HEK293 (cell line): ENCODE measurements at regions not wholly inside any gene's neighbourhood (a gene's known extent, or its start where the extent isn't known, plus 50 kb on each side); places are given as distances from the start of the nearest gene placed in this dataset.

ENCODE experiments used
- CTCF ChIA-PET: fragments of 350-600 bp; formaldehyde crosslinking; extraction: SDS; loops from one replicate; lab custom pipeline; 2021; ENCODE audit warnings: antibody characterized with exemption; lab: Yijun Ruan, JAX
- POLR2A ChIA-PET: fragments of 300-600 bp; formaldehyde crosslinking; extraction: SDS; loops from one replicate; lab custom pipeline; 2020; ENCODE audit warnings: antibody characterized with exemption, inconsistent platforms; lab: Yijun Ruan, JAX
- H3K27ac ChIP-seq: fragments of 200-500 bp; sonication (Bioruptor generic); 2 replicates; pipeline ENCODE4 v1.5.1; 2014; ENCODE audit warnings: low read depth, low read length, control low read depth, inconsistent platforms; ENCODE audit errors: extremely low read depth
- H3K36me3 ChIP-seq, 2 experiments: fragments of 200-500 bp in 1 of 2; sonication (Bioruptor generic) in 1 of 2; 1 replicate in 1 of 2; 2 replicates in 1 of 2; pipeline ENCODE4 v1.5.1; 2014 to 2017; ENCODE audit warnings: inconsistent platforms in 2 of 2, low read length in 2 of 2; ENCODE audit not compliant: control insufficient read depth in 2 of 2, insufficient read depth in 1 of 2
- H3K4me1 ChIP-seq: fragments of 200-500 bp; sonication (Bioruptor generic); 2 replicates; pipeline ENCODE4 v1.5.1; 2014; ENCODE audit warnings: mild to moderate bottlenecking, low read length, inconsistent platforms; ENCODE audit not compliant: control insufficient read depth, insufficient read depth
- H3K4me3 ChIP-seq: 2 replicates; pipeline ENCODE4 v1.5.1; 2011; ENCODE audit warnings: low read depth, mild to moderate bottlenecking, control low read depth, low read length, moderate library complexity
- H3K9me3 ChIP-seq: fragments of 200-500 bp; sonication (Bioruptor generic); 2 replicates; pipeline ENCODE4 v1.5.1; 2014; ENCODE audit warnings: low read depth, low read length, inconsistent platforms; ENCODE audit not compliant: control insufficient read depth, insufficient read depth
- BCL11B ChIP-seq: fragments of 450-650 bp; formaldehyde crosslinking; IDR thresholded peaks from 2 replicates; pipeline ENCODE4 v1.5.1; 2016; ENCODE audit warnings: low read depth, missing biosample characterization, missing genetic modification characterization
- KLF7 ChIP-seq: fragments of 450-650 bp; formaldehyde crosslinking; IDR thresholded peaks from 2 replicates; pipeline ENCODE4 v1.5.1; 2016; ENCODE audit warnings: missing biosample characterization, missing genetic modification characterization, borderline replicate concordance
- RBAK ChIP-seq: fragments of 450-650 bp; formaldehyde crosslinking; IDR thresholded peaks from 2 replicates; pipeline ENCODE4 v1.5.1; 2016; ENCODE audit warnings: missing biosample characterization, missing genetic modification characterization
- REST ChIP-seq: fragments of 450-650 bp; formaldehyde crosslinking; IDR thresholded peaks from 2 replicates; pipeline ENCODE4 v1.5.1; 2016; ENCODE audit warnings: missing biosample characterization, missing genetic modification characterization
- SALL2 ChIP-seq: fragments of 450-650 bp; formaldehyde crosslinking; IDR thresholded peaks from 2 replicates; pipeline ENCODE4 v1.5.0; 2017; ENCODE audit warnings: missing biosample characterization, mild to moderate bottlenecking, missing genetic modification characterization, borderline replicate concordance
- ZBTB1 ChIP-seq: fragments of 450-650 bp; formaldehyde crosslinking; IDR thresholded peaks from 2 replicates; pipeline ENCODE4 v1.5.1; 2016; ENCODE audit warnings: missing biosample characterization, missing genetic modification characterization
- ZBTB17 ChIP-seq: fragments of 450-650 bp; formaldehyde crosslinking; IDR thresholded peaks from 2 replicates; pipeline ENCODE4 v1.5.1; 2016; ENCODE audit warnings: missing biosample characterization, missing genetic modification characterization
- ZBTB48 ChIP-seq: fragments of 450-650 bp; formaldehyde crosslinking; IDR thresholded peaks from 2 replicates; pipeline ENCODE4 v1.5.1; 2016; ENCODE audit warnings: missing biosample characterization, missing genetic modification characterization
- ZNF132 ChIP-seq: fragments of 450-650 bp; formaldehyde crosslinking; IDR thresholded peaks from 2 replicates; pipeline ENCODE4 v1.5.1; 2017; ENCODE audit warnings: missing biosample characterization, missing genetic modification characterization, borderline replicate concordance
- ZNF16 ChIP-seq: fragments of 450-650 bp; formaldehyde crosslinking; IDR thresholded peaks from 2 replicates; pipeline ENCODE4 v1.5.1; 2016; ENCODE audit warnings: low read depth, missing biosample characterization, missing genetic modification characterization
- ZNF2 ChIP-seq: fragments of 450-650 bp; formaldehyde crosslinking; IDR thresholded peaks from 2 replicates; pipeline ENCODE4 v1.5.1; 2016; ENCODE audit warnings: missing biosample characterization, missing genetic modification characterization
- ZNF23 ChIP-seq: fragments of 450-650 bp; formaldehyde crosslinking; IDR thresholded peaks from 2 replicates; pipeline ENCODE4 v1.5.1; 2016; ENCODE audit warnings: missing biosample characterization, missing genetic modification characterization, borderline replicate concordance
- ZNF26 ChIP-seq: fragments of 450-650 bp; formaldehyde crosslinking; IDR thresholded peaks from 2 replicates; pipeline ENCODE4 v1.5.1; 2016; ENCODE audit warnings: missing biosample characterization, missing genetic modification characterization
- ZNF350 ChIP-seq: fragments of 450-650 bp; formaldehyde crosslinking; IDR thresholded peaks from 2 replicates; pipeline ENCODE4 v1.5.0; 2017; ENCODE audit warnings: missing biosample characterization, mild to moderate bottlenecking, missing genetic modification characterization
- ZNF404 ChIP-seq: fragments of 450-650 bp; formaldehyde crosslinking; IDR thresholded peaks from 2 replicates; pipeline ENCODE4 v1.5.1; 2017; ENCODE audit warnings: missing biosample characterization, missing genetic modification characterization
- ZNF544 ChIP-seq: fragments of 450-650 bp; formaldehyde crosslinking; IDR thresholded peaks from 2 replicates; pipeline ENCODE4 v1.5.0; 2017; ENCODE audit warnings: missing biosample characterization, missing genetic modification characterization
- ZNF560 ChIP-seq: fragments of 450-650 bp; formaldehyde crosslinking; IDR thresholded peaks from 2 replicates; pipeline ENCODE4 v1.5.1; 2017; ENCODE audit warnings: missing biosample characterization, missing genetic modification characterization, borderline replicate concordance
- ZNF596 ChIP-seq: fragments of 450-650 bp; IDR thresholded peaks from 2 replicates; pipeline ENCODE4 v1.5.0; 2018; ENCODE audit warnings: missing biosample characterization, mild to moderate bottlenecking, missing genetic modification characterization, moderate library complexity
- ZNF610 ChIP-seq: fragments of 450-650 bp; formaldehyde crosslinking; IDR thresholded peaks from 2 replicates; pipeline ENCODE4 v1.5.1; 2016; ENCODE audit warnings: missing biosample characterization, missing genetic modification characterization, borderline replicate concordance
- ZNF777 ChIP-seq: fragments of 450-650 bp; formaldehyde crosslinking; IDR thresholded peaks from 2 replicates; pipeline ENCODE4 v1.5.1; 2017; ENCODE audit warnings: missing biosample characterization, missing genetic modification characterization, borderline replicate concordance
- ZNF792 ChIP-seq: fragments of 450-650 bp; formaldehyde crosslinking; IDR thresholded peaks from 2 replicates; pipeline ENCODE4 v1.5.1; 2016; ENCODE audit warnings: missing biosample characterization, missing genetic modification characterization
- ZNF843 ChIP-seq: fragments of 450-650 bp; formaldehyde crosslinking; IDR thresholded peaks from 2 replicates; pipeline ENCODE4 v1.5.1; 2016; ENCODE audit warnings: missing biosample characterization, missing genetic modification characterization
- ZXDB ChIP-seq: fragments of 450-650 bp; formaldehyde crosslinking; IDR thresholded peaks from 2 replicates; pipeline ENCODE4 v1.5.1; 2016; ENCODE audit warnings: missing biosample characterization, missing genetic modification characterization

GRCh38 chrX:79572566-79572965 lies 205.4 kb upstream of the ITM2A start:
- Histone ChIP-seq H3K4me3 (no peak overlapping the region), H3K9me3 (no peaks in the 10 kb centered on the region), H3K27ac (no peak overlapping the region), H3K4me1 (no peaks in the 10 kb centered on the region), H3K36me3 (no peaks in the 10 kb centered on the region)
- POLR2A ChIA-PET = no interaction called here
- CTCF ChIA-PET = no interaction called here
- TF ChIP-seq RBAK (tag by site-specific recombination) = no peak
- no peak for TF ChIP-seq ZBTB48
- TF ChIP-seq ZNF843 (tag by site-specific recombination) = no peak
- TF ChIP-seq SALL2 (tag by site-specific recombination) = no peak
- no peak for TF ChIP-seq ZNF350 (tag by site-specific recombination)
- no peak for TF ChIP-seq ZNF404 (tag by site-specific recombination)

- Histone ChIP-seq H3K4me3 (no peak overlapping the region), H3K9me3 (no peaks in the 10 kb centered on the region), H3K4me1 (no peaks in the 10 kb centered on the region), H3K27ac (no peak overlapping the region), H3K36me3 (no peaks in the 10 kb centered on the region)
- TF ChIP-seq ZNF23 (tag by site-specific recombination) = no peak
- no peak for TF ChIP-seq ZBTB17 (tag by site-specific recombination)
- no peak for TF ChIP-seq KLF7 (tag by site-specific recombination)
- ChIA-PET POLR2A (no interaction called here), CTCF (no interaction called here)
These were observed 203.5 kb upstream of the ITM2A start for GRCh38 chrX:79570524-79571240.

- Histone ChIP-seq H3K4me3 (no peak overlapping the region), H3K9me3 (no peaks in the 10 kb centered on the region; the same call in 1 of the 2 replicates), H3K27ac (no peak overlapping the region), H3K4me1 (no peaks in the 10 kb centered on the region), H3K36me3 (no peaks in the 10 kb centered on the region; a peak in 1 of 3 replicates)
- ChIA-PET POLR2A (no interaction called here), CTCF (interaction anchor here (0.9 to 1.2 kb wide), 2 partner anchors 8 to 12 kb away, joined by 3 to 4 read pairs; no protein-coding TSS in a partner anchor)
- TF ChIP-seq ZXDB (tag by site-specific recombination) (no peak), RBAK (tag by site-specific recombination) (no peak), ZNF777 (no peak), ZBTB1 (tag by site-specific recombination) (no peak), REST (tag by site-specific recombination) (no peak), ZNF560 (tag by site-specific recombination) (no peak), ZNF610 (tag by site-specific recombination) (no peak), ZNF16 (no peak), ZNF23 (tag by site-specific recombination) (no peak), ZNF2 (tag by site-specific recombination) (no peak), ZNF132 (tag by site-specific recombination) (no peak), BCL11B (no peak), ZNF544 (tag by site-specific recombination) (no peak), ZNF26 (no peak), ZNF792 (tag by site-specific recombination) (no peak), ZNF596 (tag by site-specific recombination) (no peak)
These were observed 201.2 kb upstream of the ITM2A start for GRCh38 chrX:79568309-79568708.
